SU-DHL-6 (cell line): ENCODE measurements at regions not wholly inside any gene's neighbourhood (a gene's known extent, or its start where the extent isn't known, plus 50 kb on each side); places are given as distances from the start of the nearest gene placed in this dataset.

ENCODE experiments used
- H2AFZ ChIP-seq: fragments of 200-600 bp; sonication (generic); 2 replicates; pipeline ENCODE4 v1.6.1; 2014; ENCODE audit warnings: low read depth, mild to moderate bottlenecking, moderate library complexity, mixed read lengths, antibody characterized with exemption, low read length; ENCODE audit not compliant: severe bottlenecking
- H3F3A ChIP-seq: fragments of 200-600 bp; shearing (Covaris generic); 2 replicates; pipeline ENCODE4 v1.6.0; 2016; ENCODE audit warnings: antibody characterized with exemption, mild to moderate bottlenecking; ENCODE audit not compliant: insufficient read depth
- H3K27ac ChIP-seq: fragments of 200-600 bp; sonication (generic); 2 replicates; pipeline ENCODE4 v1.5.1; 2016; ENCODE audit warnings: low read depth, mild to moderate bottlenecking, low read length, moderate library complexity, mixed read lengths
- H3K27me3 ChIP-seq: fragments of 200-600 bp; sonication (generic), shearing (Covaris generic); 2 replicates; pipeline ENCODE4 v1.6.0; 2014; ENCODE audit warnings: mild to moderate bottlenecking, low read length
- H3K36me3 ChIP-seq: fragments of 200-600 bp; sonication (generic); 2 replicates; pipeline ENCODE4 v1.6.1; 2014; ENCODE audit warnings: mild to moderate bottlenecking, low read length, mixed read lengths
- H3K4me2 ChIP-seq: fragments of 300-600, 200-600 bp; shearing (Covaris generic), sonication (generic); 2 replicates; pipeline ENCODE4 v1.6.0; 2014; ENCODE audit warnings: low read length, low read depth, mild to moderate bottlenecking; ENCODE audit not compliant: poor library complexity, severe bottlenecking
- H3K4me3 ChIP-seq: fragments of 200-600 bp; sonication (generic); 2 replicates; pipeline ENCODE4 v1.5.1; 2014; ENCODE audit warnings: antibody characterized with exemption, low read length, mild to moderate bottlenecking, mixed read lengths; ENCODE audit not compliant: insufficient read depth, poor library complexity, severe bottlenecking
- H3K79me2 ChIP-seq: fragments of 200-600 bp; sonication (generic); 2 replicates; pipeline ENCODE4 v1.6.1; 2014; ENCODE audit warnings: mild to moderate bottlenecking, low read length, moderate library complexity; ENCODE audit not compliant: insufficient read depth
- H3K9ac ChIP-seq: fragments of 200-600 bp; sonication (generic); 2 replicates; pipeline ENCODE4 v1.7.0; 2014; ENCODE audit warnings: mild to moderate bottlenecking, low read length
- H3K9me2 ChIP-seq: fragments of 200-600 bp; sonication (generic); replicated peaks from 2 replicates; pipeline ENCODE4 v1.6.1; 2014; ENCODE audit warnings: low read length; ENCODE audit not compliant: insufficient read depth
- H3K9me3 ChIP-seq: fragments of 200-600 bp; sonication (generic); 2 replicates; pipeline ENCODE4 v1.6.1; 2014; ENCODE audit warnings: low read length, mixed read lengths; ENCODE audit not compliant: insufficient read depth
- H4K20me1 ChIP-seq: fragments of 200-600 bp; sonication (generic); 2 replicates; pipeline ENCODE4 v1.6.1; 2014; ENCODE audit warnings: low read depth, mild to moderate bottlenecking, antibody characterized with exemption, low read length, moderate library complexity, mixed read lengths
- CTCF ChIP-seq: fragments of 200-600 bp; sonication (generic); IDR thresholded peaks from one replicate; pipeline ENCODE4 v1.5.1; 2017; ENCODE audit warnings: antibody characterized with exemption, mild to moderate bottlenecking, low read length, moderate library complexity; ENCODE audit not compliant: insufficient read depth, poor library complexity, severe bottlenecking
- EZH2phosphoT487 ChIP-seq: fragments of 200-600 bp; sonication (generic), shearing (Covaris generic); conservative IDR thresholded peaks from 2 replicates; pipeline ENCODE4 v1.6.1; 2018; ENCODE audit warnings: mild to moderate bottlenecking, antibody characterized with exemption, low read length, moderate library complexity, mixed read lengths

DNA sequence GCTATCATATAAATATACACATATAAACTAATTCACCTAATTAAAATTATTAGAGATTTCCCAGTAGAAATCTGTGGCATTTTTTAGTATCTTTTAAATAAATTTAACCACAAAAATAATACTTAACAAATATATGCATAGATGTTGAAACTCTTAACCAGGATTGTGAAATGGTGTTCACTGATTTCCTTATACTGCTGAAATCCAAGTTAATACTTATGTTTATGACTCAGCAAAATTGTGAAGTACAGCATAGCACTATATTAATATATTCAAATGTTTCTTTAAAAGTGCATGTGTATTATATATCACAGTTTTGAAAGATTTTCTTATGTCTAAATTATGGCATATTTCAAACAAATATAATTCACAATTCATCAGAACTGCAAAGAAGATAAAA lies 328.2 kb upstream of the MANEA start:
- no peaks in the 10 kb centered on the region for H3K79me2 ChIP-seq
- no peak overlapping the region for H3K9ac ChIP-seq
- no peaks in the 10 kb centered on the region for H3K9me2 ChIP-seq
- no peaks in the 10 kb centered on the region for H3K36me3 ChIP-seq
- H2AFZ ChIP-seq: no peak overlapping the region
- no peaks in the 10 kb centered on the region for H3K9me3 ChIP-seq
- H4K20me1 ChIP-seq: no peaks in the 10 kb centered on the region
- no peaks in the 10 kb centered on the region for H3F3A ChIP-seq
- no peaks in the 10 kb centered on the region for H3K27me3 ChIP-seq
- H3K4me2 ChIP-seq: no peak overlapping the region
- H3K4me3 ChIP-seq: no peak overlapping the region
- no peak overlapping the region for H3K27ac ChIP-seq
- no peak for TF ChIP-seq CTCF
- no peak for TF ChIP-seq EZH2phosphoT487

DNA sequence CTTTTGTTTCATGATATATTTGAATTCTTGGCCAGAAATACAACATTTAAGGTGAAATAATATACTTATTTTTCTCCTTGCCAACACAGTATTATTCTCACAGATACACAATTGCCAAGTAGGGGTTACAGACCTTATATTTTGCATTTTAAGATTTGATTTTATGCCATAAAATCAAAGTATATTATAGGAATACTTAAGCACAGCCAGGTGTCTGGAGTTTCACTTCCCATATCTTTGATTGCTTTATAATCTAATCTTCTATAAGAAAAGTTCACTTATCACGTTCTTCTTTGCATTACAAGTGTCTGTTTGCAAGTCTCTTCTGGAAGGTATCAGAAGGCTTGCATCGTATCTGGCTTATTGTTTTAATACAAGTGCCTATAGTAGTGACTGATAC lies 327.7 kb upstream of the MANEA start:
- no peak overlapping the region for H3K4me3 ChIP-seq
- no peaks in the 10 kb centered on the region for H3K36me3 ChIP-seq
- H3K4me2 ChIP-seq: no peak overlapping the region
- H3K9me3 ChIP-seq: no peaks in the 10 kb centered on the region
- H2AFZ ChIP-seq: no peak overlapping the region
- TF ChIP-seq CTCF: no peak
- no peak for TF ChIP-seq EZH2phosphoT487
- H3K9ac ChIP-seq: no peak overlapping the region
- no peaks in the 10 kb centered on the region for H3K9me2 ChIP-seq
- no peaks in the 10 kb centered on the region for H4K20me1 ChIP-seq
- H3K79me2 ChIP-seq: no peaks in the 10 kb centered on the region
- H3F3A ChIP-seq: no peaks in the 10 kb centered on the region
- no peak overlapping the region for H3K27ac ChIP-seq
- H3K27me3 ChIP-seq: no peaks in the 10 kb centered on the region

GRCh38 chr6:95263840-95264239 lies 313.5 kb upstream of the MANEA start:
- H3K4me3 ChIP-seq: no peak overlapping the region
- no peaks in the 10 kb centered on the region for H3K27me3 ChIP-seq
- no peaks in the 10 kb centered on the region for H3K36me3 ChIP-seq
- H3K79me2 ChIP-seq: no peaks in the 10 kb centered on the region
- no peak overlapping the region for H3K4me2 ChIP-seq
- no peak overlapping the region for H3K27ac ChIP-seq
- no peaks in the 10 kb centered on the region for H3K9me2 ChIP-seq
- no peak overlapping the region for H2AFZ ChIP-seq
- TF ChIP-seq CTCF (no peak), EZH2phosphoT487 (no peak)
- H4K20me1 ChIP-seq: no peaks in the 10 kb centered on the region
- H3F3A ChIP-seq: no peaks in the 10 kb centered on the region
- no peak overlapping the region for H3K9ac ChIP-seq
- no peaks in the 10 kb centered on the region for H3K9me3 ChIP-seq
